Activated naive CD8-positive, alpha-beta T cell treated with anti-CD3 and anti-CD28 coated beads, Interleukin-2, amount 50 U/mL, for 24 hours (primary cell): ENCODE measurements at regions not wholly inside any gene's neighbourhood (a gene's known extent, or its start where the extent isn't known, plus 50 kb on each side); places are given as distances from the start of the nearest gene placed in this dataset.

Experiments used
- ATAC-seq: fragments of 150-1000 bp; cut with Tn5 transposase; one replicate; pipeline ENCODE4 v1.10.0; 2021
- DNase-seq: peaks from one replicate; pipeline ENCODE4 v3.0.0; 2021
- H3K27ac Mint-ChIP-seq: one replicate; pipeline ENCODE4 v1.8.0; 2021; ENCODE audit warnings: mild to moderate bottlenecking, mixed read lengths
- H3K27me3 Mint-ChIP-seq: one replicate; pipeline ENCODE4 v1.8.0; 2021; ENCODE audit warnings: mixed read lengths
- H3K36me3 Mint-ChIP-seq: one replicate; pipeline ENCODE4 v1.8.0; 2021; ENCODE audit warnings: low read depth, mixed read lengths
- H3K4me1 Mint-ChIP-seq: one replicate; pipeline ENCODE4 v1.8.0; 2021; ENCODE audit warnings: mixed read lengths
- H3K4me3 Mint-ChIP-seq: one replicate; pipeline ENCODE4 v1.8.0; 2021; ENCODE audit warnings: mild to moderate bottlenecking, moderate library complexity, mixed read lengths
- H3K9me3 Mint-ChIP-seq: one replicate; pipeline ENCODE4 v1.8.0; 2021; ENCODE audit warnings: mixed read lengths

DNA sequence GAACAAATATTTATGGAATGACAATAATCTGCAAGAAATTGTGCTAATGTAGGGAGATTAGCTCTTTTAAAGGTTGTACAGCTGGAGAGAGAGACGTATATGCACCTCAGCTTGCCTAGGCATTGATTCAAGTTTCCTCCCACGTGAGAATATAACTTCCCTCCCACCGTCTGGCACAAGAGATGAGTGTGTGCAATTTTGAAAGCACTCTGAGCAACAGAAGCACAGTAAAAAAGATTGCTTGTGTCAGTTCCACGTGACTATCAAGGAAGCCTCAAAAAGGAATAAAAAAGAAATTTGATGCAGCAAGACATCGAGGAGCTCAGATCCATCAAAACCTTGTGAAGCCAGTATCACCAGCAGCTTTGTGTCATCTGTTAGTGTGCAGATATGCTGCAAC is 435.3 kb downstream of the TUSC7 start:
- H3K36me3 Mint-ChIP-seq: no peaks in the 10 kb centered on the region
- H3K27ac Mint-ChIP-seq: no peak overlapping the region
- ATAC-seq (no peak), DNase-seq (no peak)
- no peak overlapping the region for H3K4me3 Mint-ChIP-seq
- H3K27me3 Mint-ChIP-seq: no peaks in the 10 kb centered on the region
- no peaks in the 10 kb centered on the region for H3K4me1 Mint-ChIP-seq
- H3K9me3 Mint-ChIP-seq: no peaks in the 10 kb centered on the region

DNA sequence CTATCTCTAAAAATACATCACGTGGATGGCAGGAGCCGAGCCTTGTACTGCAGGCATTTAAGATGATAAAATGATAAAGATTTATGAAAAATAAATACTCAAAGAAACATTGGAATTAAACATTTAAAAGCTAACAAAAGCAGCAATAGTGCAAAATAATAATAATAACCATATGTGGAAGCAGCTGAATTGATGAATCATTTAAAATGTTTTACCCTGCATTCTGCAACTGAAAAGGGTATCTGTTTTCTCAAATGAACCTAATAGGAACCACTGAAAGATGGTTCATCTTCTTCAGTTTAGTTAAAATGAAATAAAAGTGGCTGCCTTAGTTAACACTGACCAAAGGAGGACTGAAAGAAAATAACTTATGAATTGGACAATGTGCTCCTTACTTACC is 436.1 kb downstream of the TUSC7 start:
- DNase-seq (no peak), ATAC-seq (no peak)
- Mint-ChIP-seq H3K36me3 (no peaks in the 10 kb centered on the region), H3K4me1 (no peaks in the 10 kb centered on the region), H3K27ac (no peak overlapping the region), H3K4me3 (no peak overlapping the region), H3K9me3 (no peaks in the 10 kb centered on the region), H3K27me3 (no peaks in the 10 kb centered on the region)

DNA sequence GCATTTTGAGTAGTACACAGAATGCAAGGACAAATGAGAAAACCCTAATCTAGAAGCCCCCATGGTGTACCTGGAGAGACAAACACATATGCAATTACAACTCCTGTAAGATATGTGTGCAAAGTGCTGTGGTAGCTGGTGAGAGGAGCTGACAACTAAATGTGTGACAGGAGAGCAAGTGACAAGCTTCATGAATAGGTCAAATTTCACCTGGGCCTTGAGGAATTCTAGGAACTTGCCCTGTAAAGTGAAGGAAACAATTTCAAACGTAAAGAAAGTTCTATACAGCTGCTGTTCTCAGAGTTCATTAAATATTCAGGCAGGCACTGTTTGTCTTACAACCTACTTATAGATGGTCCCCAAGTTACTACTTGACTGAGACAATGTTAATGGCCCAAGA is 437.0 kb downstream of the TUSC7 start:
- no peaks in the 10 kb centered on the region for H3K27me3 Mint-ChIP-seq
- no peak overlapping the region for H3K4me3 Mint-ChIP-seq
- H3K27ac Mint-ChIP-seq: no peak overlapping the region
- no peak for DNase-seq
- H3K9me3 Mint-ChIP-seq: no peaks in the 10 kb centered on the region
- ATAC-seq: no peak
- H3K4me1 Mint-ChIP-seq: no peaks in the 10 kb centered on the region
- no peaks in the 10 kb centered on the region for H3K36me3 Mint-ChIP-seq

DNA sequence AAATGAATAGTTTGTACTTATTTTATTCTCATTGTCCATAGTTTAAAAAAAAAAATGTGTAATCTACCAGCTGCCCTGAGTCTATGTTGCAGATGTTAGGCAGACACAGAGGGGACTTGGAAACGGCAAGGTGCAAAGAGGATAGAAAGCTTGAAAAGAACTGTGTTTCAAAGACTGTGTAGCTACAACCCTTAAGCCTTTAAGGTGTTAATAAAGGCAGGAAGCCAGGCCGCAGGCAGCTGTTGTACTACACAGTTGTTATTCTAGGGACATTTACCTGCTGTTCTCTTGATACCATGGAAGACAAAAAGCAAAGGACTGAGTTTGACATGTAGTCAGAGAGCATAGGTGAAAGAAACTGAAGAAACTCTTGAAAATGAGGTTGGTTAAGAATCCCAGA is 440.0 kb downstream of the TUSC7 start:
- no peak overlapping the region for H3K27ac Mint-ChIP-seq
- no peaks in the 10 kb centered on the region for H3K9me3 Mint-ChIP-seq
- H3K4me3 Mint-ChIP-seq: no peak overlapping the region
- no peak for ATAC-seq
- H3K27me3 Mint-ChIP-seq: no peaks in the 10 kb centered on the region
- DNase-seq: no peak
- H3K36me3 Mint-ChIP-seq: no peaks in the 10 kb centered on the region
- no peaks in the 10 kb centered on the region for H3K4me1 Mint-ChIP-seq

DNA sequence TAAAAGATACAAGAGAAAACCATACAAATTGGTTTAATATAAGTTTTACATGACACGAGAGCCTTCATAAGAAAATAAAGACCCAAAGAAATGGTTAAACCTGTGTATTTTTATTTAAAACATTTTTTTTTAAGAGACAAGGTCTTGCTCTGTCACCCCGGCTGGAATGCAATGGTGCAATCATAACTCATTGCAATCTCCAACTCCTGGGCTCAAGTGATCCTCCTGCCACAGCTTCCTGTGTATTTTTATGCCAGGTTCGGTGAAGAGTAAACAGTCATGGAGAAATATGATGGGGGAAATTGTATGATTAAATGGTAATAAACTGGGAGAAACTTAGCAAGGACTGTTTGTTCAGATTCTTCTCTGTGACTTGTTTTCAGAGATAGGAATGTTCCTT is 441.0 kb downstream of the TUSC7 start:
- H3K9me3 Mint-ChIP-seq: no peaks in the 10 kb centered on the region
- ATAC-seq: no peak
- no peak overlapping the region for H3K4me3 Mint-ChIP-seq

DNA sequence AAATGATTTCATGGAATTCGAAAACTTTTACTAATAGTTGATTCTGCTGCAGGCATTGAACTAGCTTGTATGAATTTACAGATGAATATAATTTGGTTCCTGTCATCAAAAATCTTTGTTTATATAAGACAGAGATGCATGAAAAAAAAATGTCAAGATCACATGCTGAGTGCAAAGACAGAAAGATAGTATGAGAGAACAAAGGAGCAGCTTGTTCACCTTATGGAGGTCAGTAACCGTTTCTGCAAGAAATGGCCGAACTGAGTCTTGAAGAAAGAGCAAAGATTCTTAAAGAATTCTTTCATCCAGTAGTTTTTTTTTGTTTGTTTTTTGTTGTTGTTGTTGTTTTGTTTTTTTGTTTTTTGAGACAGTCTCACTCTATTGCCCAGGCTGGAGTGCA is 450.6 kb downstream of the TUSC7 start:
- Mint-ChIP-seq H3K27me3 (no peaks in the 10 kb centered on the region), H3K4me1 (no peaks in the 10 kb centered on the region), H3K9me3 (no peaks in the 10 kb centered on the region), H3K4me3 (no peak overlapping the region), H3K36me3 (no peaks in the 10 kb centered on the region), H3K27ac (no peak overlapping the region)
- DNase-seq: no peak
- ATAC-seq: no peak

More for the DNA sequence above, 441.0 kb downstream of the TUSC7 start:
- H3K4me1 Mint-ChIP-seq: no peaks in the 10 kb centered on the region
- H3K36me3 Mint-ChIP-seq: no peaks in the 10 kb centered on the region
- H3K27me3 Mint-ChIP-seq: no peaks in the 10 kb centered on the region
- no peak for DNase-seq
- no peak overlapping the region for H3K27ac Mint-ChIP-seq

DNA sequence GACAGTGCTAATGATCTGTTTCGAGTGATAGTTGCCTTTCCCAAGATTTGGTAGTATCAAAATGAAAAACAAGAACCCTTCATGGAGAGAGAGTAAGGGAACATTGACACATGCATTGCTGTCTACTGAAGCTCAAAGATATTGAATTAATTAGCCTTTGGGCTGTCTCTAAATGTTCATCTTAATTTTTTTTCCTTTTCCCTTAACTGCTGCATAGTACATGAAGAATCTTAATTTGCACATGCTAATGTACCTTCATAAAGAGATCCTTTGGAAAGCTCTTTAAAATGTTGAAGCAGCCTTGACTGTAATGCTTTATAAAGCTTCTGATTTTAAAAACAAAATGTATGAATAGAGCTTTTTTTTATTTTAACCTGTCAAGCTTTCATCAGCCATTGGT is 452.2 kb downstream of the TUSC7 start:
- ATAC-seq: no peak
- H3K27me3 Mint-ChIP-seq: no peaks in the 10 kb centered on the region
- no peaks in the 10 kb centered on the region for H3K9me3 Mint-ChIP-seq
- H3K36me3 Mint-ChIP-seq: no peaks in the 10 kb centered on the region
- H3K4me3 Mint-ChIP-seq: no peak overlapping the region
- no peak for DNase-seq
- no peaks in the 10 kb centered on the region for H3K4me1 Mint-ChIP-seq
- H3K27ac Mint-ChIP-seq: no peak overlapping the region

DNA sequence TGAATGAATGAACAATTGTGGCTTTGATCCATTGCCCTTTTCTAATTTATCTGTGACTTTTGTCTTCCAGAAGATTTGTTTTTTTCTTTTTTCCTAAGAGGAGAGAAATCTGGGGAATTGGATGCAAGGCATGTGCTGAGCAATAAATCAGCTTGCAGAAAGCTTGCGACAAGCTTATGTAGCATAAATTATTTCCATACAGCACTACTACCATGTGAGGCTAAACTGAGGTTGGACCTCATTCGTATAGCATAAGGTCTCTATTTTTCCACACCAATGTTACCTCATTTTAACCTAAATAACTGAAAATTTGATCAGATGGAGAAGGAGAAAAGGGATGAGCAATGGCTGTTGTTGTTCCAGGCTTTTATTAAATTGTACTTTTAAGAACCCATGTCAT is 455.6 kb downstream of the TUSC7 start:
- no peaks in the 10 kb centered on the region for H3K27me3 Mint-ChIP-seq
- no peak overlapping the region for H3K27ac Mint-ChIP-seq
- H3K36me3 Mint-ChIP-seq: no peaks in the 10 kb centered on the region
- H3K9me3 Mint-ChIP-seq: peaks cover 7% of the 10 kb centered on the region
- DNase-seq: no peak
- no peak overlapping the region for H3K4me3 Mint-ChIP-seq
- H3K4me1 Mint-ChIP-seq: no peaks in the 10 kb centered on the region
- no peak for ATAC-seq

DNA sequence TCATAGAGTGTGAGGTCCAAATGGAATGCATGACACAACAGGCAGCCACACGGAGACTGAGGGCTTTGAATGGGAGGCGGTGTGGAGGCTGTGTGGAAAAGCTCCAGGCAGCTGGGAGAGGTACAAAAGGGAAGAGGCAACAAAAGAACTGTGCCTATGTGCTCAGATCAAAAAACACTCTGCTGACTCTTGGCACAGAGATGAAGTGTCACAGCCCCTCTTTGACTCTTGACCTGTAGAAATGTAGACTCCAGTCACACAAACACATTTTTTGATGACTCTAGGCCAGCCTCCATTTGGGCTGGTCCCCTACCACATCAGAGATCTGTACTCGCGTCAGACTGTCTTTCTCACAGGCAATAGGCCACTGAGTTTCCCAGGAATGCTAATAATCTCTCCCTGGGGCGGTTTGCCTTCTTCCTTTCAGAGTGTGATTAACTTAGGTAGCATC is 456.0 kb downstream of the TUSC7 start:
- H3K4me3 Mint-ChIP-seq: no peak overlapping the region
- DNase-seq: no peak
- ATAC-seq: no peak
- H3K27me3 Mint-ChIP-seq: no peaks in the 10 kb centered on the region
- no peaks in the 10 kb centered on the region for H3K4me1 Mint-ChIP-seq
- no peak overlapping the region for H3K27ac Mint-ChIP-seq
- no peaks in the 10 kb centered on the region for H3K36me3 Mint-ChIP-seq
- peaks cover 7% of the 10 kb centered on the region for H3K9me3 Mint-ChIP-seq

DNA sequence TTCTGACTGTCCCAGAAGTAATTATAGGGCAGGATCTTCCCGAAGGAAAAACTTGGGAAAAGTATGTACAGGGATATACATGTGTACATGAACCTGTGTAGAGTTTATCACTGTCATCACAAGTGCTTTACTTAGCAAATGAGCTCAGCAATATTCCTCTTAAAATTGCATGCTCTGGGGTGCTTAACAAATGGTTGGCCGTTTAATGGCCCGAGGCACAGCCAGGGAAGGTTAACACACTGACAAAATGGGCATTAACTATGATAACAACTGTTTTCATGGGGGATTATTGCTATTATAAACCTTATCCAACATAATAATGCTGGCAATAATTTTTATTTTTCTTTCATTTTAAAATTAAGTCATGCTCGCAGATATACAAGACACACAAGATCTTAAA is 459.3 kb downstream of the TUSC7 start:
- Mint-ChIP-seq H3K27me3 (no peaks in the 10 kb centered on the region), H3K36me3 (no peaks in the 10 kb centered on the region), H3K4me1 (no peaks in the 10 kb centered on the region), H3K27ac (no peak overlapping the region), H3K9me3 (peaks cover 7% of the 10 kb centered on the region), H3K4me3 (no peak overlapping the region)
- no peak for DNase-seq
- no peak for ATAC-seq

DNA sequence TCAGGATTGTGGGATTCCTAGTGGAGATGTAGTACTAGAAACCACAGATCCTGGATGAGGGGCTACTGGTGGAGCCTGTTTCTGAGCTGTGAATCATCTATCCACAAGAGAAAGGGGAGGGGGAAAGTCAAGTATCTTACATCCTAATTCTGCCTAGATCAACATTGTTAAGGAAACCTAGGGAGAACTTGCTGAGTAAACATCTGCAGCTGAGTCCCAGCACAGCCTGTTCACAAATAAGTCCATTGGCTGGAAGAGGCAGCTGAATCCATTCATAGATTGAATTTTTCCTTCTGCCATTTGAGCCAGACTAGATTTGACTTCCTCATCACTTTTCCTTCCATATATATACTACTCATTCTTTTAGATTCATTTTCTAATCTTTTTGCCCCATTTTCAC is 460.5 kb downstream of the TUSC7 start:
- DNase-seq (no peak), ATAC-seq (no peak)
- Mint-ChIP-seq H3K27me3 (no peaks in the 10 kb centered on the region), H3K4me1 (no peaks in the 10 kb centered on the region), H3K9me3 (peaks cover 7% of the 10 kb centered on the region), H3K4me3 (no peak overlapping the region), H3K36me3 (no peaks in the 10 kb centered on the region), H3K27ac (no peak overlapping the region)

DNA sequence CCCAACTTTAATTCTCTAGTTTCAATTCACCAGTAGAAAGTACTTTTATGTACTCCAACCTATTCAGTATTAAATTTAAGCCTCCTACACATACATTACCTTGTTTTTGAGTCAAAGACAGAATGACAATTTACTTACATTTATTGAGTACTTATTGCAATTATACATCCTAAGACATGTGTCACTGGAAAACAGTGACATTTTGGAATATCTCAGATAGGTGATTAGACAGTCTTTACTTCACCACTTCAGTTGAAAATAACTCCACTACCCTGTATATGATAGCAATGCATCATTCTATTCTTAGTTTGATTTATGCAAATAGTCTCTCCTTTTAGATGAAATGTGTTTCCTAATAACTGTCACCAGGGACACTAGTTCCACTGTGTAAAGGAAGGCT is 461.5 kb downstream of the TUSC7 start:
- ATAC-seq (no peak), DNase-seq (no peak)
- H3K27me3 Mint-ChIP-seq: no peaks in the 10 kb centered on the region
- no peak overlapping the region for H3K4me3 Mint-ChIP-seq
- H3K36me3 Mint-ChIP-seq: no peaks in the 10 kb centered on the region
- H3K9me3 Mint-ChIP-seq: peaks cover 7% of the 10 kb centered on the region
- H3K27ac Mint-ChIP-seq: no peak overlapping the region
- no peaks in the 10 kb centered on the region for H3K4me1 Mint-ChIP-seq

DNA sequence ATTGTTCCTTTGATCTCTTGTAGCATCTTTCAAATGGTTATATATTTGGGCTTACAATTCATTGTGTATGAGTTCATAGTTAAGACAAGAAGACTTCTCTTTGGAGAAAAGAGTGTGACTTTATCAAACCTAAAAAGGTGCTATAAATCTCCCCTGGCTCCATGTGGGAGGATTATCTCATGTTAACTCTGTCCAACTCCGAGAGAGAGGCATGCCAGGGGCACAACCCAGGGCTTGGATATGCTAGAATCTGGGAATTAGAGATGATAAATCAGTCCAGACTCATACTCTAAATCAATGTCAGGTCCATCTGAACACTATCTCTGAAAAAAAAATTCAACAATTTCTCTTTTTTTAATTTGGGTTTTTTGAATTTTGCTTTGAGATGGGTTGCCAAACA is 462.8 kb downstream of the TUSC7 start:
- Mint-ChIP-seq H3K4me3 (no peak overlapping the region), H3K9me3 (peaks cover under 1% of the 10 kb centered on the region), H3K27ac (no peak overlapping the region), H3K4me1 (no peaks in the 10 kb centered on the region), H3K27me3 (no peaks in the 10 kb centered on the region), H3K36me3 (no peaks in the 10 kb centered on the region)
- ATAC-seq: no peak
- no peak for DNase-seq

DNA sequence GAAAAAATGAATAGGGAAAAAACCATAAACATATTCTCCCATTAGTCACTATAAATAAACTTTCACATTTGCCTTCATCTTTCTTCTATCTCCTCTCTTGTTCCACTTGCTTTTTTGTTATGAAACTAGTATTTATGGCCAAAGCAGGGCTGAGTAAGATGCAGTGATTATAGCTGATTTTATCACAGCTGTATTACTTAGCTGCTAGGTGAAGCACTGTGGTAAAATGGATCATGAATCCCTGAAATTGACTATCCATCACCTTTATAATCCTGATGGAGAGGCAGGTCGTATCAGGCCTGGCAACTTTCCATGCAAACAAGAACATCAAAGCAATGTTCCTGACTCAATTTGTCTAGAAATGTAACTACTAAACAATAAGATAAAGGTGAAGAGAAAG is 471.6 kb downstream of the TUSC7 start:
- H3K4me1 Mint-ChIP-seq: no peaks in the 10 kb centered on the region
- no peak for DNase-seq
- no peaks in the 10 kb centered on the region for H3K36me3 Mint-ChIP-seq
- no peak for ATAC-seq
- H3K9me3 Mint-ChIP-seq: peaks cover 4% of the 10 kb centered on the region
- H3K27me3 Mint-ChIP-seq: no peaks in the 10 kb centered on the region
- H3K4me3 Mint-ChIP-seq: no peak overlapping the region
- H3K27ac Mint-ChIP-seq: no peak overlapping the region

DNA sequence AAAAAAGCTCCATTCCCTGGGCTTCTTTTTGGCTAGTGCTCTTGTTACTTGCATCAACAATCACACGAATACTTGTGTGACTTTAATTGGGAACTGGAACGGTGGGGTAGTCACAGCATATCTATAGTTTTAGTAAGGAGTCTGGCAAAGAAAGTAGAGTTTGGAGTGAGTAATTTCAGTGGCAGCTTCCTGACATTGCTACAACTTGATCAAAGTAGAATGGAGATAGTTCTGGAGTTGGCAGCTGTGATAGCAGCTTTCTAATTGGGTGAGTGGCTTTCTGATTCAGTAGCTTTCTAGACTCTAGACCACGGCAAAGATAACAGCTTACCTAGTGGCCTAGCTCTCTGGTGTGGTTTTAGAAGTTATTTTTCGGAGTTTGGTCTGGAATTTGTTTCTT is 475.0 kb downstream of the TUSC7 start:
- no peaks in the 10 kb centered on the region for H3K4me1 Mint-ChIP-seq
- H3K27me3 Mint-ChIP-seq: no peaks in the 10 kb centered on the region
- H3K4me3 Mint-ChIP-seq: no peak overlapping the region
- ATAC-seq (no peak), DNase-seq (no peak)
- peaks cover 4% of the 10 kb centered on the region for H3K9me3 Mint-ChIP-seq
- H3K36me3 Mint-ChIP-seq: no peaks in the 10 kb centered on the region
- H3K27ac Mint-ChIP-seq: no peak overlapping the region

DNA sequence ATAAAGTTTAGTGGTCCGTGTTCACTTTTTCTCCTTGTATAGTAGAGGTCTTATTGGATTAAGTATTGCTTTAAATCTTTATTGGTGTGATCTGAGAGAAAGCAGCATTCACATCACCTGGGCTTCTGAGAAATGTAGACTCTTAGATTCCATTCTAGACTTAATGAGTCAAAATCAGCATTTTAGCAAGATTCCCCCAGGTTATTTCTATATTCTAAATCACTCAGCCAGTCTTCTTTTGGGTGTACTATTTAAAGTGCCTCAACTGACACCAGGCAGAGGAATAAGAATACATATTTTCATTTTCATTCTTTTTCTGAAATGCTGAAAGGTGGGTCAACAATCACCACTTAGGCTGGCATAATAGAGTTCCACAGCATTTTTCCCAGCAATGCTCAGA is 481.7 kb downstream of the TUSC7 start:
- no peaks in the 10 kb centered on the region for H3K4me1 Mint-ChIP-seq
- H3K27me3 Mint-ChIP-seq: no peaks in the 10 kb centered on the region
- no peaks in the 10 kb centered on the region for H3K36me3 Mint-ChIP-seq
- no peaks in the 10 kb centered on the region for H3K9me3 Mint-ChIP-seq
- H3K27ac Mint-ChIP-seq: no peak overlapping the region
- H3K4me3 Mint-ChIP-seq: no peak overlapping the region
- no peak for DNase-seq
- no peak for ATAC-seq
